HCT116 (cell line): ENCODE measurements at regions not wholly inside any gene's neighbourhood (a gene's known extent, or its start where the extent isn't known, plus 50 kb on each side); places are given as distances from the start of the nearest gene placed in this dataset.

Source experiments
- ATAC-seq: fragments of 200-7000 bp; cut with Tn5 transposase; 2 replicates; pipeline ENCODE4 v1.9.1; 2020; ENCODE audit warnings: mild to moderate bottlenecking, moderate library complexity
- BruUV-seq: library from RNA; stranded (reverse); fragments of 400-500 nt; replicated peaks from 2 replicates; lab custom pipeline; 2021; lab: Mats Ljungman, UMichigan
- CTCF ChIA-PET: fragments of 300-600 bp; sonication (Branson Sonifier 250); formaldehyde crosslinking; loops from one replicate; lab custom pipeline; 2021; ENCODE audit warnings: antibody characterized with exemption; lab: Charles Lee
- POLR2A ChIA-PET: fragments of 300-600, 350-600 bp; sonication (Branson Sonifier 250); formaldehyde crosslinking; loops from one replicate; lab custom pipeline; 2021; ENCODE audit warnings: antibody characterized with exemption; lab: Charles Lee
- RAD21 ChIA-PET, 2 experiments: fragments of 300-600 bp; sonication (Branson Sonifier 250); formaldehyde crosslinking; loops; one replicate each; lab custom pipeline; 2023; ENCODE audit warnings: low total read pairs in 2 of 2; ENCODE audit not compliant: uncharacterized antibody in 2 of 2, unreplicated experiment in 2 of 2, low non-redundant PET in 1 of 2; lab: Charles Lee
- DNase-seq: peaks from one replicate; pipeline ENCODE4 v3.0.0-alpha.2; 2010; ENCODE audit warnings: low read depth, low spot score
- H2AFZ ChIP-seq: fragments of 200-600 bp; shearing (Covaris generic), sonication (generic); 2 replicates; pipeline ENCODE4 v1.6.1; 2017; ENCODE audit warnings: low read depth, mixed run types, mixed read lengths, antibody characterized with exemption, low read length; ENCODE audit not compliant: poor library complexity, severe bottlenecking
- H3K27ac ChIP-seq: 2 replicates; pipeline ENCODE4 v1.5.1; 2012; ENCODE audit warnings: low read depth, low read length
- H3K27me3 ChIP-seq: fragments of 200-600 bp; sonication (generic); 2 replicates; pipeline ENCODE4 v1.6.1; 2016; ENCODE audit warnings: mixed run types, low read length, mixed read lengths; ENCODE audit not compliant: insufficient read depth
- H3K36me3 ChIP-seq, 2 experiments: fragments of 200-500 bp in 1 of 2; fragments of 200-600 bp in 1 of 2; sonication (Bioruptor generic) in 1 of 2; sonication (generic) in 1 of 2; 2 replicates each; pipeline versions ENCODE4 v1.5.1 to v1.6.1; 2014 to 2016; ENCODE audit warnings: low read length in 2 of 2, inconsistent platforms in 1 of 2, mixed read lengths in 1 of 2, mixed run types in 1 of 2; ENCODE audit not compliant: insufficient read depth in 2 of 2, control insufficient read depth in 1 of 2
- H3K4me1 ChIP-seq, 2 experiments: fragments of 200-600 bp in 1 of 2; sonication (generic) in 1 of 2; 2 replicates each; pipeline versions ENCODE4 v1.5.1 to v1.6.1; 2012 to 2017; ENCODE audit warnings: low read length in 2 of 2, inconsistent platforms in 1 of 2, mild to moderate bottlenecking in 1 of 2, mixed read lengths in 1 of 2, mixed run types in 1 of 2, moderate library complexity in 1 of 2; ENCODE audit not compliant: insufficient read depth in 2 of 2, control insufficient read depth in 1 of 2
- H3K4me2 ChIP-seq: fragments of 200-600 bp; sonication (generic); 2 replicates; pipeline ENCODE4 v1.6.1; 2017; ENCODE audit warnings: mixed run types, low read length, mixed read lengths
- H3K4me3 ChIP-seq, 2 experiments: fragments of 200-600 bp in 1 of 2; sonication (generic) in 1 of 2; replicated peaks in 1 of 2; 2 replicates each; pipeline ENCODE4 v1.5.1; 2011 to 2016; ENCODE audit warnings: low read length in 2 of 2, control low read depth in 1 of 2, low read depth in 1 of 2, mild to moderate bottlenecking in 1 of 2, mixed read lengths in 1 of 2, mixed run types in 1 of 2
- H3K79me2 ChIP-seq: fragments of 200-600 bp; sonication (generic); 2 replicates; pipeline ENCODE4 v1.6.1; 2017; ENCODE audit warnings: mild to moderate bottlenecking, mixed run types, low read length, moderate library complexity, mixed read lengths; ENCODE audit not compliant: insufficient read depth
- H3K9ac ChIP-seq: fragments of 200-600 bp; sonication (generic); 2 replicates; pipeline ENCODE4 v1.6.1; 2016; ENCODE audit warnings: low read length, mixed read lengths
- H3K9me2 ChIP-seq: fragments of 200-600 bp; sonication (generic), shearing (Covaris generic); 2 replicates; pipeline ENCODE4 v1.6.1; 2017; ENCODE audit warnings: mixed run types, mild to moderate bottlenecking, moderate library complexity; ENCODE audit not compliant: insufficient read depth
- H3K9me3 ChIP-seq, 2 experiments: fragments of 200-500 bp in 1 of 2; fragments of 200-600 bp in 1 of 2; sonication (Bioruptor generic) in 1 of 2; sonication (generic) in 1 of 2; 2 replicates each; pipeline ENCODE4 v1.6.1; 2014 to 2017; ENCODE audit warnings: low read length in 2 of 2, mixed read lengths in 2 of 2, inconsistent platforms in 1 of 2, low read depth in 1 of 2, mild to moderate bottlenecking in 1 of 2, mixed run types in 1 of 2, moderate library complexity in 1 of 2; ENCODE audit not compliant: control insufficient read depth in 1 of 2, insufficient read depth in 1 of 2
- H4K20me1 ChIP-seq: fragments of 200-600 bp; sonication (generic), shearing (Covaris generic); 2 replicates; pipeline ENCODE4 v1.6.1; 2017; ENCODE audit warnings: mixed run types, mild to moderate bottlenecking, moderate library complexity; ENCODE audit not compliant: insufficient read depth
- CEBPB ChIP-seq: IDR thresholded peaks from 2 replicates; pipeline ENCODE4 v1.6.1; 2012; ENCODE audit warnings: low read depth
- ELF1 ChIP-seq: IDR thresholded peaks from 2 replicates; pipeline ENCODE4 v1.6.1; 2012; ENCODE audit warnings: low read depth, borderline replicate concordance
- EZH2 ChIP-seq: fragments of 200-600 bp; sonication (generic); IDR thresholded peaks from 2 replicates; pipeline ENCODE4 v1.6.1; 2017; ENCODE audit warnings: antibody characterized with exemption, mixed run types
- FOSL1 ChIP-seq: IDR thresholded peaks from 2 replicates; pipeline ENCODE4 v1.6.1; 2012; ENCODE audit warnings: low read depth
- POLR2AphosphoS5 ChIP-seq: IDR thresholded peaks from 2 replicates; pipeline ENCODE4 v1.6.1; 2011; ENCODE audit warnings: mild to moderate bottlenecking, low read depth, low read length, moderate library complexity
- RAD21 ChIP-seq: IDR thresholded peaks from 2 replicates; pipeline ENCODE4 v1.6.1; 2012; ENCODE audit warnings: low read depth, mild to moderate bottlenecking
- SP1 ChIP-seq: IDR thresholded peaks from 2 replicates; pipeline ENCODE4 v1.6.1; 2012; ENCODE audit warnings: low read depth
- SRF ChIP-seq: IDR thresholded peaks from 2 replicates; pipeline ENCODE4 v1.6.1; 2012; ENCODE audit warnings: low read depth
- ZFX ChIP-seq: fragments of 450-650 bp; IDR thresholded peaks from 2 replicates; pipeline ENCODE4 v1.6.1; 2017
- intact Hi-C: fragments of 100-400 bp; cut with micrococcal nuclease; formaldehyde crosslinking; loops from 2 replicates; pipeline ENCODE4 v1.10.0; 2022
- TF ChIP-seq, protein P1 (sequence below), 3 experiments: fragments of 200-600 bp in 1 of 3; sonication (generic) in 1 of 3; IDR thresholded peaks in 2 of 3; conservative IDR thresholded peaks in 1 of 3; 2 replicates each; pipeline ENCODE4 v1.5.1; 2012 to 2017; ENCODE audit warnings: low read depth in 2 of 3, low read length in 2 of 3, antibody characterized with exemption in 1 of 3, borderline replicate concordance in 1 of 3, control low read depth in 1 of 3, mild to moderate bottlenecking in 1 of 3, mixed read lengths in 1 of 3, mixed run types in 1 of 3, moderate library complexity in 1 of 3; ENCODE audit not compliant: insufficient read depth in 1 of 3
- TF ChIP-seq, protein P2 (sequence below): IDR thresholded peaks from 2 replicates; pipeline ENCODE4 v1.6.1; 2012

DNA sequence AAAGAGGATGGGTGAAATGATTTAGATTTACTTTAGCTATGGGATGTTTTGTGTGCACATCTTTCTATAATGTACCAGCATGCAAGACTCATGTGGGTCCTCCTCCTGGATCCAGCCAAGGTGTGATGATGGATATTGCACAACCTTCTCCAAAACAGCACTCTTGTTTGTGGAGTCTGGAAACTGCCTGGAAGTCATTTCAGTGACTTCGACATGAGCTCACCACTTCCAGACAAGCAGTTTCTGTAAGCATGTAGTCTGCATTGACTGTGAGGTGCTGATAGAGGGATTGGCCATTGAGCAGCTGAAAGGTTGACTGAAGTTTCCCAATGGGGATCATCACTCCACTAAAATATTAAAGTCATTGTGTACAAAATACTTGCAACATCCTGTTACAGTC lies 154.0 kb downstream of the TRIB2 start:
- no peaks in the 10 kb centered on the region for H3K36me3 ChIP-seq
- no peak overlapping the region for H3K4me3 ChIP-seq
- no peak overlapping the region for H3K27ac ChIP-seq
- BruUV-seq = no TSS peak
- ChIA-PET RAD21 (no interaction called here), POLR2A (no interaction called here), CTCF (no interaction called here)
- H3K9me2 ChIP-seq = no peaks in the 10 kb centered on the region
- H3K4me1 ChIP-seq = no peaks in the 10 kb centered on the region
- DNase-seq (no peak), ATAC-seq (no peak)
- no peaks in the 10 kb centered on the region for H3K27me3 ChIP-seq
- H3K9ac ChIP-seq = no peak overlapping the region
- H4K20me1 ChIP-seq = no peaks in the 10 kb centered on the region
- H3K79me2 ChIP-seq = no peaks in the 10 kb centered on the region
- TF ChIP-seq RAD21 = no peak
- no peak for TF ChIP-seq CEBPB
- TF ChIP-seq, protein P1, sequence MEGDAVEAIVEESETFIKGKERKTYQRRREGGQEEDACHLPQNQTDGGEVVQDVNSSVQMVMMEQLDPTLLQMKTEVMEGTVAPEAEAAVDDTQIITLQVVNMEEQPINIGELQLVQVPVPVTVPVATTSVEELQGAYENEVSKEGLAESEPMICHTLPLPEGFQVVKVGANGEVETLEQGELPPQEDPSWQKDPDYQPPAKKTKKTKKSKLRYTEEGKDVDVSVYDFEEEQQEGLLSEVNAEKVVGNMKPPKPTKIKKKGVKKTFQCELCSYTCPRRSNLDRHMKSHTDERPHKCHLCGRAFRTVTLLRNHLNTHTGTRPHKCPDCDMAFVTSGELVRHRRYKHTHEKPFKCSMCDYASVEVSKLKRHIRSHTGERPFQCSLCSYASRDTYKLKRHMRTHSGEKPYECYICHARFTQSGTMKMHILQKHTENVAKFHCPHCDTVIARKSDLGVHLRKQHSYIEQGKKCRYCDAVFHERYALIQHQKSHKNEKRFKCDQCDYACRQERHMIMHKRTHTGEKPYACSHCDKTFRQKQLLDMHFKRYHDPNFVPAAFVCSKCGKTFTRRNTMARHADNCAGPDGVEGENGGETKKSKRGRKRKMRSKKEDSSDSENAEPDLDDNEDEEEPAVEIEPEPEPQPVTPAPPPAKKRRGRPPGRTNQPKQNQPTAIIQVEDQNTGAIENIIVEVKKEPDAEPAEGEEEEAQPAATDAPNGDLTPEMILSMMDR (IDR thresholded peaks at IDR 0.05 in 2 of 3, conservative IDR thresholded peaks at IDR 0.05 in 1 of 3; ENCODE audit: borderline replicate concordance in 1 of 3, insufficient read depth in 1 of 3, low read depth in 2 of 3, low read length in 2 of 3) = no peak
- no peak for TF ChIP-seq SRF
- TF ChIP-seq SP1 = no peak
- TF ChIP-seq ELF1 = no peak
- no peak for TF ChIP-seq EZH2
- TF ChIP-seq ZFX = no peak
- TF ChIP-seq FOSL1 = no peak
- TF ChIP-seq POLR2AphosphoS5 = no peak
- TF ChIP-seq, protein P2, sequence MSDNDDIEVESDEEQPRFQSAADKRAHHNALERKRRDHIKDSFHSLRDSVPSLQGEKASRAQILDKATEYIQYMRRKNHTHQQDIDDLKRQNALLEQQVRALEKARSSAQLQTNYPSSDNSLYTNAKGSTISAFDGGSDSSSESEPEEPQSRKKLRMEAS = no peak
- intact Hi-C loops = no loop called here
- no peaks in the 10 kb centered on the region for H3K9me3 ChIP-seq
- no peak overlapping the region for H3K4me2 ChIP-seq
- H2AFZ ChIP-seq = no peak overlapping the region
